Islet precursor cell (in vitro differentiated cells): ENCODE measurements at regions not wholly inside any gene's neighbourhood (a gene's known extent, or its start where the extent isn't known, plus 50 kb on each side); places are given as distances from the start of the nearest gene placed in this dataset.

Experiments
- DNase-seq: peaks from one replicate; pipeline ENCODE4 v3.0.0-alpha.2; 2018

GRCh38 chr4:180465364-180465763 lies 1777.8 kb upstream of the TENM3 start:
- DNase-seq = no peak

- no peak for DNase-seq
Measured at GRCh38 chr4:180483036-180483435, 1760.2 kb upstream of the TENM3 start.

- no peak for DNase-seq
Measured at GRCh38 chr4:180485407-180485806, 1757.8 kb upstream of the TENM3 start.

GRCh38 chr4:180486342-180486741 lies 1756.9 kb upstream of the TENM3 start:
- no peak for DNase-seq

GRCh38 chr4:180489787-180490186 lies 1753.4 kb upstream of the TENM3 start:
- DNase-seq = no peak

GRCh38 chr4:180491210-180491609 lies 1752.0 kb upstream of the TENM3 start:
- no peak for DNase-seq

GRCh38 chr4:180493299-180493698 lies 1749.9 kb upstream of the TENM3 start:
- no peak for DNase-seq

GRCh38 chr4:180500154-180500553 lies 1743.0 kb upstream of the TENM3 start:
- no peak for DNase-seq

- no peak for DNase-seq
Measured at GRCh38 chr4:180512801-180513475, 1730.3 kb upstream of the TENM3 start.

- DNase-seq = no peak
Measured at GRCh38 chr4:180518906-180519305, 1724.3 kb upstream of the TENM3 start.

GRCh38 chr4:180521181-180521580 lies 1722.0 kb upstream of the TENM3 start:
- no peak for DNase-seq

GRCh38 chr4:180525523-180526077 lies 1717.6 kb upstream of the TENM3 start:
- no peak for DNase-seq

- DNase-seq = no peak
Measured at GRCh38 chr4:180528003-180528402, 1715.2 kb upstream of the TENM3 start.

GRCh38 chr4:180530787-180531186 lies 1712.4 kb upstream of the TENM3 start:
- no peak for DNase-seq

- DNase-seq = no peak
Measured at GRCh38 chr4:180532691-180533090, 1710.5 kb upstream of the TENM3 start.

GRCh38 chr4:180538384-180539057 lies 1704.7 kb upstream of the TENM3 start:
- DNase-seq = no peak

GRCh38 chr4:180539284-180539683 lies 1703.9 kb upstream of the TENM3 start:
- no peak for DNase-seq

- DNase-seq = no peak
Measured at GRCh38 chr4:180541678-180542077, 1701.5 kb upstream of the TENM3 start.

GRCh38 chr4:180542445-180543100 lies 1700.6 kb upstream of the TENM3 start:
- no peak for DNase-seq

GRCh38 chr4:180550106-180550505 lies 1693.1 kb upstream of the TENM3 start:
- DNase-seq = no peak

GRCh38 chr4:180557348-180557747 lies 1685.9 kb upstream of the TENM3 start:
- no peak for DNase-seq

GRCh38 chr4:180557950-180558349 lies 1685.3 kb upstream of the TENM3 start:
- DNase-seq = no peak

- DNase-seq = no peak
Measured at GRCh38 chr4:180558427-180558826, 1684.8 kb upstream of the TENM3 start.

GRCh38 chr4:180560896-180561295 lies 1682.3 kb upstream of the TENM3 start:
- no peak for DNase-seq
